Hematopoietic multipotent progenitor cell treated with erythropoietin and hydrocortisone succinate and interleukin-3 and kit ligand, for 8 days (in vitro differentiated cells): ENCODE measurements at regions not wholly inside any gene's neighbourhood (a gene's known extent, or its start where the extent isn't known, plus 50 kb on each side); places are given as distances from the start of the nearest gene placed in this dataset.
"Not testable (repeated sequence)": the region's sequence is repeated elsewhere in the genome, so short reads cannot be mapped to it uniquely, and the experiment has no call there.

Experiments
- DNase-seq: peaks from one replicate; pipeline ENCODE4 v3.0.0-alpha.2; 2015

GRCh38 chr4:135434936-135435335 lies 1233.3 kb upstream of the PABPC4L start:
- DNase-seq, result no peak

- DNase-seq, result no peak
These were observed 1227.9 kb upstream of the PABPC4L start for GRCh38 chr4:135429528-135429927.

- DNase-seq, result peak; percentile 3
These were observed 1216.8 kb upstream of the PABPC4L start for GRCh38 chr4:135418353-135418752.

- no peak for DNase-seq
These were observed 1210.6 kb upstream of the PABPC4L start for GRCh38 chr4:135412213-135412612.

- DNase-seq, result no peak
These were observed 1209.7 kb upstream of the PABPC4L start for GRCh38 chr4:135411251-135411650.

- not testable (repeated sequence) for DNase-seq
These were observed 1207.7 kb upstream of the PABPC4L start for GRCh38 chr4:135409261-135409660.

- no peak for DNase-seq
These were observed 1206.5 kb upstream of the PABPC4L start for GRCh38 chr4:135408109-135408508.

- not testable (repeated sequence) for DNase-seq
These were observed 1205.0 kb upstream of the PABPC4L start for GRCh38 chr4:135406597-135406996.

- no peak for DNase-seq
These were observed 1184.4 kb upstream of the PABPC4L start for GRCh38 chr4:135385830-135386581.

GRCh38 chr4:135383356-135384288 lies 1182.0 kb upstream of the PABPC4L start:
- no peak for DNase-seq

- DNase-seq, result no peak
These were observed 1180.8 kb upstream of the PABPC4L start for GRCh38 chr4:135382280-135382959.

- DNase-seq, result no peak
These were observed 1170.5 kb upstream of the PABPC4L start for GRCh38 chr4:135372131-135372530.

GRCh38 chr4:135371137-135371536 lies 1169.5 kb upstream of the PABPC4L start:
- no peak for DNase-seq

GRCh38 chr4:135368831-135369230 lies 1167.2 kb upstream of the PABPC4L start:
- no peak for DNase-seq

GRCh38 chr4:135365065-135365464 lies 1163.5 kb upstream of the PABPC4L start:
- no peak for DNase-seq

- DNase-seq, result no peak
These were observed 1157.5 kb upstream of the PABPC4L start for GRCh38 chr4:135359128-135359527.

- no peak for DNase-seq
These were observed 1155.5 kb upstream of the PABPC4L start for GRCh38 chr4:135357091-135357490.

- no peak for DNase-seq
These were observed 1153.3 kb upstream of the PABPC4L start for GRCh38 chr4:135354876-135355275.

GRCh38 chr4:135353008-135353407 lies 1151.4 kb upstream of the PABPC4L start:
- DNase-seq, result no peak

GRCh38 chr4:135344492-135344891 lies 1142.9 kb upstream of the PABPC4L start:
- no peak for DNase-seq

GRCh38 chr4:135338181-135338580 lies 1136.6 kb upstream of the PABPC4L start:
- no peak for DNase-seq

GRCh38 chr4:135325264-135325663 lies 1123.7 kb upstream of the PABPC4L start:
- no peak for DNase-seq

- no peak for DNase-seq
These were observed 1118.1 kb upstream of the PABPC4L start for GRCh38 chr4:135319685-135320084.
